Pancreas (tissue), 10 donors: ENCODE measurements at regions not wholly inside any gene's neighbourhood (a gene's known extent, or its start where the extent isn't known, plus 50 kb on each side); places are given as distances from the start of the nearest gene placed in this dataset.

Experiments used
- ATAC-seq, 4 donors: fragments of 200-7000 bp; cut with Tn5 transposase; one replicate each; pipeline versions ENCODE4 v1.8.0 to v1.9.1; 2020; ENCODE audit warnings: mild to moderate bottlenecking in 4 of 4, moderate library complexity in 4 of 4
- DNase-seq, 6 donors: peaks; one replicate each; pipeline ENCODE4 v3.0.0-alpha.2; 2020
- FAIRE-seq: peaks from 2 replicates; lab custom pipeline; 2012; peaks lifted over from hg19 to GRCh38; lab: Jason Lieb, UNC
- H3K27ac ChIP-seq, 4 donors: fragments of 200-600 bp; sonication (generic); 1 replicate in 3 of 4; 2 replicates in 1 of 4; pipeline versions ENCODE4 v1.5.0 to v1.8.0; 2020
- H3K27me3 ChIP-seq, 4 donors: fragments of 200-600 bp; one replicate each; pipeline ENCODE4 v1.8.0; 2021
- H3K36me3 ChIP-seq, 3 donors: fragments of 200-600 bp; sonication (generic) in 1 of 3; one replicate each; pipeline versions ENCODE4 v1.5.0 to v1.8.0; 2020 to 2021
- H3K4me1 ChIP-seq, 3 donors: fragments of 200-600 bp; one replicate each; pipeline ENCODE4 v1.8.0; 2021
- H3K4me3 ChIP-seq, 4 donors: fragments of 200-600 bp; sonication (generic) in 2 of 4; one replicate each; pipeline versions ENCODE4 v1.5.0 to v1.8.0; 2020 to 2021
- H3K9me3 ChIP-seq, 4 donors: fragments of 200-600 bp; one replicate each; pipeline ENCODE4 v1.8.0; 2021
- CTCF ChIP-seq, 4 donors: fragments of 200-600 bp; sonication (generic) in 3 of 4; IDR thresholded peaks; one replicate each; pipeline versions ENCODE4 v1.5.0 to v1.8.0; 2021; ENCODE audit warnings: antibody characterized with exemption in 4 of 4
- WGBS, 2 donors: extraction: QIAGEN DNeasy Blood & Tissue Kit; methylation state at CpG; one replicate each; pipeline ENCODE4 v1.1.7; 2013; 5-methylcytosine and 5-hydroxymethylcytosine counted together
- intact Hi-C, 3 donors: fragments of 100-400 bp; cut with DNase I; formaldehyde crosslinking; loops; one replicate each; pipeline versions ENCODE4 v1.11.1 to v1.14.2; 2022
- donor health status: healthy with polysubstance abuse.
- donor health status: DM: no; HTN: no; CAD: no; lungs with moderate emphysema.
- donor health status: DM: no; HTN: no; CAD: no.
- donor health status: control.
- donor health status: control.
- donor health status: Bipolar disorder and iron deficiency.
- donor health status: DM: yes; HTN: yes; CAD: no.
- donor health status: DM: no; HTN: no; CAD: no.
- donor health status: DM: no; HTN: no; CAD: no.
- donor health status: DM: yes; HTN: yes; CAD: no.

GRCh38 chr2:186910996-186911395, 62.0 kb upstream of the ZSWIM2 start:
- TF ChIP-seq CTCF (IDR thresholded peaks at IDR 0.05): no peak
- ATAC-seq (no peak), DNase-seq (no peak), FAIRE-seq (no peak)
- no peaks in the 10 kb centered on the region for H3K9me3 ChIP-seq
- no peaks in the 10 kb centered on the region for H3K36me3 ChIP-seq
- intact Hi-C loops: no loop called here
- no peaks in the 10 kb centered on the region for H3K27me3 ChIP-seq
- WGBS, 2 donors: 63 to 71% methylated on average over 4 of the region's 4 CpGs
- no peak overlapping the region for H3K27ac ChIP-seq
- no peaks in the 10 kb centered on the region for H3K4me1 ChIP-seq
- no peak overlapping the region for H3K4me3 ChIP-seq

- H3K27ac ChIP-seq: no peak overlapping the region
- no peaks in the 10 kb centered on the region for H3K36me3 ChIP-seq
- no peaks in the 10 kb centered on the region for H3K4me1 ChIP-seq
- DNase-seq: no peak
- no peak overlapping the region for H3K4me3 ChIP-seq
- no peak for FAIRE-seq
- no peak for TF ChIP-seq CTCF (IDR thresholded peaks at IDR 0.05)
- H3K9me3 ChIP-seq: no peaks in the 10 kb centered on the region
- no peak for ATAC-seq
- no peaks in the 10 kb centered on the region for H3K27me3 ChIP-seq
- intact Hi-C loops: no loop called here
- 75 to 79% methylated on average over 3 of the region's 3 CpGs for WGBS, 2 donors
These were observed 60.1 kb upstream of the ZSWIM2 start for GRCh38 chr2:186909095-186909494.

- H3K9me3 ChIP-seq: no peaks in the 10 kb centered on the region
- intact Hi-C loops: no loop called here
- no peak for TF ChIP-seq CTCF (IDR thresholded peaks at IDR 0.05)
- H3K4me1 ChIP-seq: no peaks in the 10 kb centered on the region
- H3K36me3 ChIP-seq: no peaks in the 10 kb centered on the region
- DNase-seq: no peak
- H3K27ac ChIP-seq: no peak overlapping the region
- 22 to 32% methylated on average over 1 of the region's 1 CpG for WGBS, 2 donors
- FAIRE-seq: no peak
- no peak overlapping the region for H3K4me3 ChIP-seq
- H3K27me3 ChIP-seq: no peaks in the 10 kb centered on the region
- no peak for ATAC-seq
These were observed 58.9 kb upstream of the ZSWIM2 start for GRCh38 chr2:186907897-186908296.

GRCh38 chr2:186903216-186903615, 54.2 kb upstream of the ZSWIM2 start:
- intact Hi-C loops: no loop called here
- Histone ChIP-seq H3K4me3 (no peak overlapping the region), H3K4me1 (no peaks in the 10 kb centered on the region), H3K36me3 (no peaks in the 10 kb centered on the region), H3K27me3 (no peaks in the 10 kb centered on the region), H3K27ac (no peak overlapping the region), H3K9me3 (no peaks in the 10 kb centered on the region)
- TF ChIP-seq CTCF (IDR thresholded peaks at IDR 0.05): no peak
- ATAC-seq (no peak), FAIRE-seq (no peak), DNase-seq (no peak)
- 64 to 74% methylated on average over 2 of the region's 2 CpGs for WGBS, 2 donors
